ENCODE measurements at regions not wholly inside any gene's neighbourhood (a gene's known extent, or its start where the extent isn't known, plus 50 kb on each side); places are given as distances from the start of the nearest gene placed in this dataset.

GRCh38 chr3:27578032-27578431, 93.8 kb upstream of the SLC4A7 start:
- Histone ChIP-seq H3K36me3 (ENCODE audit: control insufficient read depth, insufficient read depth, low read length) (no peaks in the 10 kb centered on the region), H3K9me3 (replicated peaks; ENCODE audit: control insufficient read depth, insufficient read depth, low read depth, low read length) (no peaks in the 10 kb centered on the region), H3K4me2 (ENCODE audit: insufficient read depth, low read length) (no peak overlapping the region), H4K20me1 (replicated peaks; ENCODE audit: control insufficient read depth, insufficient read depth, low read length) (no peaks in the 10 kb centered on the region), H3K4me3 (no peak overlapping the region), H3K27ac (ENCODE audit: extremely low read depth, low read depth, low read length) (no peak overlapping the region), H3K27me3 (ENCODE audit: control insufficient read depth in 2 of 2, insufficient read depth in 2 of 2, low read length in 2 of 2) (no peaks in the 10 kb centered on the region), H2AFZ (ENCODE audit: low read depth, low read length) (no peak overlapping the region), H3K9me1 (ENCODE audit: control insufficient read depth, insufficient read depth, low read length) (no peaks in the 10 kb centered on the region), H3K9ac (ENCODE audit: insufficient read depth in 1 of 2, low read depth in 2 of 2, low read length in 2 of 2) (no peak overlapping the region), H3K4me1 (replicated peaks in 1 of 2; ENCODE audit: control insufficient read depth in 2 of 2, insufficient read depth in 2 of 2, low read length in 2 of 2) (no peaks in the 10 kb centered on the region), H3K79me2 (ENCODE audit: control insufficient read depth, insufficient read depth, low read length) (no peaks in the 10 kb centered on the region)
- 0% methylated on average over 1 of the region's 1 CpG for WGBS (ENCODE audit: insufficient coverage, low coverage, missing lambda C conversion rate)
- POLR2A ChIA-PET: interaction anchor here (0.8 kb wide), 1 partner anchor 9 kb away, joined by 4 read pairs; no protein-coding TSS in a partner anchor
- DNase-seq (ENCODE audit: extremely low read depth in 1 of 4, low spot score in 3 of 4) (no peak), FAIRE-seq (no peak), ATAC-seq (no peak)
- TF ChIP-seq ZNF277 (CRISPR knock-in tag; IDR thresholded peaks at IDR 0.05; ENCODE audit: borderline replicate concordance) (no peak), FOXM1 (IDR thresholded peaks at IDR 0.05; ENCODE audit: low read depth) (no peak), FOXM1 (CRISPR knock-in tag; IDR thresholded peaks at IDR 0.05; ENCODE audit: low read depth) (no peak), RBM22 (IDR thresholded peaks at IDR 0.05; ENCODE audit: low read depth, low read length, poor library complexity, severe bottlenecking) (no peak)
- TF ChIP-seq, protein P1, sequence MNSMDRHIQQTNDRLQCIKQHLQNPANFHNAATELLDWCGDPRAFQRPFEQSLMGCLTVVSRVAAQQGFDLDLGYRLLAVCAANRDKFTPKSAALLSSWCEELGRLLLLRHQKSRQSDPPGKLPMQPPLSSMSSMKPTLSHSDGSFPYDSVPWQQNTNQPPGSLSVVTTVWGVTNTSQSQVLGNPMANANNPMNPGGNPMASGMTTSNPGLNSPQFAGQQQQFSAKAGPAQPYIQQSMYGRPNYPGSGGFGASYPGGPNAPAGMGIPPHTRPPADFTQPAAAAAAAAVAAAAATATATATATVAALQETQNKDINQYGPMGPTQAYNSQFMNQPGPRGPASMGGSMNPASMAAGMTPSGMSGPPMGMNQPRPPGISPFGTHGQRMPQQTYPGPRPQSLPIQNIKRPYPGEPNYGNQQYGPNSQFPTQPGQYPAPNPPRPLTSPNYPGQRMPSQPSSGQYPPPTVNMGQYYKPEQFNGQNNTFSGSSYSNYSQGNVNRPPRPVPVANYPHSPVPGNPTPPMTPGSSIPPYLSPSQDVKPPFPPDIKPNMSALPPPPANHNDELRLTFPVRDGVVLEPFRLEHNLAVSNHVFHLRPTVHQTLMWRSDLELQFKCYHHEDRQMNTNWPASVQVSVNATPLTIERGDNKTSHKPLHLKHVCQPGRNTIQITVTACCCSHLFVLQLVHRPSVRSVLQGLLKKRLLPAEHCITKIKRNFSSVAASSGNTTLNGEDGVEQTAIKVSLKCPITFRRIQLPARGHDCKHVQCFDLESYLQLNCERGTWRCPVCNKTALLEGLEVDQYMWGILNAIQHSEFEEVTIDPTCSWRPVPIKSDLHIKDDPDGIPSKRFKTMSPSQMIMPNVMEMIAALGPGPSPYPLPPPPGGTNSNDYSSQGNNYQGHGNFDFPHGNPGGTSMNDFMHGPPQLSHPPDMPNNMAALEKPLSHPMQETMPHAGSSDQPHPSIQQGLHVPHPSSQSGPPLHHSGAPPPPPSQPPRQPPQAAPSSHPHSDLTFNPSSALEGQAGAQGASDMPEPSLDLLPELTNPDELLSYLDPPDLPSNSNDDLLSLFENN (IDR thresholded peaks at IDR 0.05; ENCODE audit: low read depth in 2 of 2, low read length in 2 of 2): no peak
- TF ChIP-seq, protein P2, sequence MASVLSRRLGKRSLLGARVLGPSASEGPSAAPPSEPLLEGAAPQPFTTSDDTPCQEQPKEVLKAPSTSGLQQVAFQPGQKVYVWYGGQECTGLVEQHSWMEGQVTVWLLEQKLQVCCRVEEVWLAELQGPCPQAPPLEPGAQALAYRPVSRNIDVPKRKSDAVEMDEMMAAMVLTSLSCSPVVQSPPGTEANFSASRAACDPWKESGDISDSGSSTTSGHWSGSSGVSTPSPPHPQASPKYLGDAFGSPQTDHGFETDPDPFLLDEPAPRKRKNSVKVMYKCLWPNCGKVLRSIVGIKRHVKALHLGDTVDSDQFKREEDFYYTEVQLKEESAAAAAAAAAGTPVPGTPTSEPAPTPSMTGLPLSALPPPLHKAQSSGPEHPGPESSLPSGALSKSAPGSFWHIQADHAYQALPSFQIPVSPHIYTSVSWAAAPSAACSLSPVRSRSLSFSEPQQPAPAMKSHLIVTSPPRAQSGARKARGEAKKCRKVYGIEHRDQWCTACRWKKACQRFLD (CRISPR knock-in tag; IDR thresholded peaks at IDR 0.05): no peak
- CTCF ChIA-PET (ENCODE audit: low intra/inter-chr PET ratio): no interaction called here
- in situ Hi-C loops (cut with MboI): no loop called here
- no TSS peak for BruUV-seq (replicated peaks)
- intact Hi-C loops (cut with micrococcal nuclease): no loop called here
